GM12865 (cell line): ENCODE measurements at regions not wholly inside any gene's neighbourhood (a gene's known extent, or its start where the extent isn't known, plus 50 kb on each side); places are given as distances from the start of the nearest gene placed in this dataset.
"Not testable (repeated sequence)": the region's sequence is repeated elsewhere in the genome, so short reads cannot be mapped to it uniquely, and the experiment has no call there.

Experiments used
- DNase-seq: peaks from one replicate; pipeline ENCODE4 v3.0.0; 2010; ENCODE audit warnings: low read depth
- H3K4me3 ChIP-seq: 2 replicates; pipeline ENCODE4 v1.5.1; 2011; ENCODE audit warnings: mild to moderate bottlenecking, low read depth, low read length, control low read depth
- CTCF ChIP-seq: IDR thresholded peaks from 2 replicates; pipeline ENCODE4 v1.5.1; 2011; ENCODE audit warnings: low read length, control low read depth, low read depth, inconsistent platforms; ENCODE audit not compliant: insufficient read depth; ENCODE audit errors: missing control alignments

DNA sequence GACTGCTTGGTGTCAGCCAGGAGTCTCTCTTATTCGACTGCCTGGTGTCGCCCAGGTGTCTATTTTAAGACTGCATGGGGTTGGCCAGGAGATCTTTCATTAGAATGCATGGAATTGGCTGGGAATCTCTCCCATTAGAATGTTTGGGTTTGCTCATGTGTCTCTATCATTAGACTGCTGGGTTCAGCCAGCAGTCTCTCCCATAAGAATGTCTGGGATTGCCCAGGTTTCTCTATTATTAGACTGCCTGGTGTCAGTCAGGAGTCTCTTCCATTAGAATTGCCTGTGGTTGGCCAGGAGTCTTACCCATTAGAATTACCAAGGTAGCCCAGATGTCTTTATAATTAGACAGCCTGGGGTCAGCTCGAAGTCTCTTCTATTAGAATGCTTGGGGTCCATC is 1496.0 kb downstream of the UQCRFS1 start:
- H3K4me3 ChIP-seq, result no peak overlapping the region
- TF ChIP-seq CTCF, result no peak
- no peak for DNase-seq

DNA sequence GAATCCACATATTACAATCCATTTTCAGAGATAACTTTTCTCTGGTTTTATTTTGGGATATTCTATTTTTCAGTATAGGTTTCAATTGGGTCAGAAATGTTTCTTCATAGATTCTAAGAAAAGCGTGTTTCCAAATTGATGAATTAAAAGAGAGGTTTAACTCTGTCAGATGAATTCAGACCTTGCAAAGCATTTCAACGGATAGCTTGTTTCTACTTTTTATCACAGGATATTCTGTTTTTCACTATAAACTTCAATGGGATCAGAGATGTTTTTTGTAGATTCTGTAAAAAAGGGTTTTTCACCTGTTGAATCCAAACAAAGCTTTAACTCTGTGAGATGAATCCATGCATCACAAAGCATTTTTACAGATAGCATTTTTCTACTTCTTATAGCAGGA is 1498.1 kb downstream of the UQCRFS1 start:
- TF ChIP-seq CTCF, result no peak
- no peak overlapping the region for H3K4me3 ChIP-seq
- DNase-seq, result no peak

GRCh38 chr19:27709496-27709895 is 1503.5 kb downstream of the UQCRFS1 start:
- TF ChIP-seq CTCF, result no peak
- no peak for DNase-seq
- H3K4me3 ChIP-seq, result no peak overlapping the region

GRCh38 chr19:27708986-27709385 is 1504.0 kb downstream of the UQCRFS1 start:
- not testable (repeated sequence) for DNase-seq, H3K4me3 ChIP-seq

DNA sequence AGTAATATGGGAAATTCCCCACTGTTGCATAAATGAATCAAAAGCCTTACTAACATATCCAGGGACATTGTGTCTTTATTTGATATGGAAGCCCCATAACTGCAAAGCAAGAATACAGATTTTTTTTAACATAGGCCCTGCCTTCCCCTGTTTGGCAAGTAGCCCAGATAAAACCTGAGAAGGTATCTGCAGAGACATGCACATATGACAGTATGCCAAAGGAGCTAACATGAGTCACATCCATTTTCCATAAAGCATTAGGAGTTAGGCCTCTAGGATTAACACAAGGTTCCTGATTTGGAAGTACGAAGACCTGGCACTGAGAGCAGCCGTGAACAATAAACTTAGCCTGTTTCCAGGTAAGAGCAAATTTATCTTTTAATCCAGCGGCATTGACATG is 1505.9 kb downstream of the UQCRFS1 start:
- DNase-seq, H3K4me3 ChIP-seq: not testable (repeated sequence)

DNA sequence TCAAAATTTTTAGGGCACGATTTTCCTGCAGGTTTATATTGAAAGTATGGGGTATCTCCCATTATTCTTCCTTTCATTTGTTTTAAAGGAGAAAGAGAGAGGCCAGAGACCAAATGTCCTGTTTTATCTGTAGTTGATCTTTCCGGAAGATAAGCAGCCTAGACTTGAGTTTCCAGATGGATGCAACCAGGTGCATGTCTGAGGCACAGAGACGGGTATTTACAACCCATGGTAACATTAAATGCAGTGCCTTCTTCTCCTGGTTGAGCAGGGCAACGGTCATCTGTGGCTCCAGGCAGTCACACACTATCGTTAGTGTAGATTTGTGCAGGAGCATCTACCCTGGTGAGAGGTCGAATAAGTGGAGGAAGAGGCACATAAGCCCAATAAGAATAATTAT is 1507.1 kb downstream of the UQCRFS1 start:
- H3K4me3 ChIP-seq, result no peak overlapping the region
- no peak for TF ChIP-seq CTCF
- no peak for DNase-seq

DNA sequence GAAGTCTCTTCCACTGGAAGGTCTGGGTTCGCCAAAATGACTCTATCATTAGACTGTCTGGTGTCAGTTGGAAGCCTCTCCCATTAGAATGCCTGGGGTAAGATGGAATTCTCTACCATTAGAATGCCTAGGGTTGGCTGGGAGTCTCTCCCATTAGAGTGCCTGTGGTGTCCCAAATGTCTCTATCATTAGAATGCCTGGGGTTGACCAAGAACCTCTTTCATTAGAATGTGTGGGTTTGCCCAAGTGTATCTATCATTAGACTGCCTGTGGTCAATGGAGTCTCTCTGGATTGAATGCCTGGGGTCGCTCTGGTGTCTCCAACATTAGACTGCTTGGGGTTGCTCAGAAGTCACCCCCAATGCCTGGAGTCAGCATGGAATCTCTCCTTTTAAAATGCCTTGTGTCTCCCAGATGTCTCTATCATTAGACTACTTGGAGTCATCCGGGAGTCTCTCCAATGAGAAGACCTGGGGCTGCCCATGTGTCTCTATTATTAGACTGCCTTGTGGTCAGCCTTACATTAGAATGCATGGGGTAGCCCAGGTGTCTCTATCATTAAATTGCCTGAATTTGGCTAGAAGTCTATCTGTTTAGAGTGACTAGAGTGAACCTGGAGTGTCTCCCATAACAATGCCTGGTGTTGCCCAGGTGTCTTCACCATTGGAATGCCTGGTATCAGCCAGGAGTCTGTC is 1518.4 kb downstream of the UQCRFS1 start:
- H3K4me3 ChIP-seq, result no peak overlapping the region
- TF ChIP-seq CTCF, result no peak
- no peak for DNase-seq

DNA sequence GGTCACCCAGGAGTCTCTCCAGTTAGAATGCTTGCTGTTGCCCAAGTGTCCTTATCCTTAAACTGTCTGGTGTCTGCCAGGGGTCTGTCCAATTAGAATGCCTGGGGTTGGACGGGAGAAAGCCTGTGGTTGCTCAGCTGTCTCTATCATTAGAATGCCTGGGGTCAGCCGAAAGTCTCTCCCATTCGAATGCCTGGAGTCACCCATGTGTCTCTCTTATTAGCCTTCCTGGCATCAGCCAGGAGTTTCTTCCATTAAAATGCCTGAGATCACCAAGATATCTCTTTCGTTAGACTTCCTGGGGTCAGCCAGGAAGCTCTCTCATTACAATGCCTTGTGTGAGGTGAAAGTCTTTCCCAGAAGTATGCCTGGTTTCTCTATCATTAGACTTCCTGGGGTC is 1521.0 kb downstream of the UQCRFS1 start:
- no peak for DNase-seq
- no peak overlapping the region for H3K4me3 ChIP-seq
- no peak for TF ChIP-seq CTCF
